ENCODE measurements at regions not wholly inside any gene's neighbourhood (a gene's known extent, or its start where the extent isn't known, plus 50 kb on each side); places are given as distances from the start of the nearest gene placed in this dataset.

- no peak overlapping the region for H3K4me2 ChIP-seq (ENCODE audit: low read depth, low read length, poor library complexity, severe bottlenecking)
- no peaks in the 10 kb centered on the region for H3F3A ChIP-seq (ENCODE audit: insufficient read depth)
- H3K27ac ChIP-seq (ENCODE audit: low read depth, low read length), result no peak overlapping the region
- no peaks in the 10 kb centered on the region for H3K9me3 ChIP-seq (ENCODE audit: insufficient read depth, low read length)
- H3K27me3 ChIP-seq (ENCODE audit: low read length), result no peaks in the 10 kb centered on the region
- H2AFZ ChIP-seq (ENCODE audit: low read depth, low read length, severe bottlenecking), result no peak overlapping the region
- TF ChIP-seq EZH2phosphoT487 (conservative IDR thresholded peaks at IDR 0.05; ENCODE audit: low read length), result no peak
- TF ChIP-seq CTCF (IDR thresholded peaks at IDR 0.05; ENCODE audit: insufficient read depth, low read length, poor library complexity, severe bottlenecking), result no peak
- H3K9me2 ChIP-seq (replicated peaks; ENCODE audit: insufficient read depth, low read length), result no peaks in the 10 kb centered on the region
- H3K36me3 ChIP-seq (ENCODE audit: low read length), result no peaks in the 10 kb centered on the region
- no peak overlapping the region for H3K9ac ChIP-seq (ENCODE audit: low read length)
- H3K4me3 ChIP-seq (ENCODE audit: insufficient read depth, low read length, poor library complexity, severe bottlenecking), result no peak overlapping the region
- no peaks in the 10 kb centered on the region for H3K79me2 ChIP-seq (ENCODE audit: insufficient read depth, low read length)
- no peaks in the 10 kb centered on the region for H4K20me1 ChIP-seq (ENCODE audit: low read depth, low read length)
These were observed 84.3 kb upstream of the CACNA2D1 start for GRCh38 chr7:82527851-82528250.

GRCh38 chr7:82521906-82522445 is 78.4 kb upstream of the CACNA2D1 start:
- no peaks in the 10 kb centered on the region for H4K20me1 ChIP-seq (ENCODE audit: low read depth, low read length)
- TF ChIP-seq CTCF (IDR thresholded peaks at IDR 0.05; ENCODE audit: insufficient read depth, low read length, poor library complexity, severe bottlenecking) (no peak), EZH2phosphoT487 (conservative IDR thresholded peaks at IDR 0.05; ENCODE audit: low read length) (no peak)
- H3K9me2 ChIP-seq (replicated peaks; ENCODE audit: insufficient read depth, low read length), result no peaks in the 10 kb centered on the region
- no peak overlapping the region for H3K9ac ChIP-seq (ENCODE audit: low read length)
- H2AFZ ChIP-seq (ENCODE audit: low read depth, low read length, severe bottlenecking), result no peak overlapping the region
- H3K27ac ChIP-seq (ENCODE audit: low read depth, low read length), result no peak overlapping the region
- H3K79me2 ChIP-seq (ENCODE audit: insufficient read depth, low read length), result no peaks in the 10 kb centered on the region
- no peaks in the 10 kb centered on the region for H3K9me3 ChIP-seq (ENCODE audit: insufficient read depth, low read length)
- H3K27me3 ChIP-seq (ENCODE audit: low read length), result no peaks in the 10 kb centered on the region
- no peaks in the 10 kb centered on the region for H3F3A ChIP-seq (ENCODE audit: insufficient read depth)
- H3K36me3 ChIP-seq (ENCODE audit: low read length), result no peaks in the 10 kb centered on the region
- H3K4me2 ChIP-seq (ENCODE audit: low read depth, low read length, poor library complexity, severe bottlenecking), result no peak overlapping the region
- H3K4me3 ChIP-seq (ENCODE audit: insufficient read depth, low read length, poor library complexity, severe bottlenecking), result no peak overlapping the region

- H4K20me1 ChIP-seq (ENCODE audit: low read depth, low read length), result no peaks in the 10 kb centered on the region
- H3K27ac ChIP-seq (ENCODE audit: low read depth, low read length), result no peak overlapping the region
- no peak overlapping the region for H3K4me2 ChIP-seq (ENCODE audit: low read depth, low read length, poor library complexity, severe bottlenecking)
- H3K4me3 ChIP-seq (ENCODE audit: insufficient read depth, low read length, poor library complexity, severe bottlenecking), result no peak overlapping the region
- H3K9me3 ChIP-seq (ENCODE audit: insufficient read depth, low read length), result no peaks in the 10 kb centered on the region
- H3K36me3 ChIP-seq (ENCODE audit: low read length), result no peaks in the 10 kb centered on the region
- no peak overlapping the region for H2AFZ ChIP-seq (ENCODE audit: low read depth, low read length, severe bottlenecking)
- no peaks in the 10 kb centered on the region for H3K79me2 ChIP-seq (ENCODE audit: insufficient read depth, low read length)
- no peaks in the 10 kb centered on the region for H3K9me2 ChIP-seq (replicated peaks; ENCODE audit: insufficient read depth, low read length)
- no peaks in the 10 kb centered on the region for H3F3A ChIP-seq (ENCODE audit: insufficient read depth)
- H3K27me3 ChIP-seq (ENCODE audit: low read length), result no peaks in the 10 kb centered on the region
- no peak overlapping the region for H3K9ac ChIP-seq (ENCODE audit: low read length)
- TF ChIP-seq CTCF (IDR thresholded peaks at IDR 0.05; ENCODE audit: insufficient read depth, low read length, poor library complexity, severe bottlenecking) (no peak), EZH2phosphoT487 (conservative IDR thresholded peaks at IDR 0.05; ENCODE audit: low read length) (no peak)
These were observed 73.5 kb upstream of the CACNA2D1 start for GRCh38 chr7:82517050-82517449.
